ENCODE measurements at regions not wholly inside any gene's neighbourhood (a gene's known extent, or its start where the extent isn't known, plus 50 kb on each side); places are given as distances from the start of the nearest gene placed in this dataset.

- Histone ChIP-seq H3K4me1 (ENCODE audit: control insufficient read depth in 2 of 2, insufficient read depth in 2 of 2, low read length in 2 of 2) (no peaks in the 10 kb centered on the region), H3K4me3 (ENCODE audit: control extremely low read depth in 1 of 5, extremely low read depth in 1 of 5, insufficient read depth in 1 of 5, low read depth in 2 of 5, low read length in 4 of 5) (no peak overlapping the region), H3K27me3 (replicated peaks in 1 of 4; ENCODE audit: control extremely low read depth in 1 of 4, control insufficient read depth in 3 of 4, insufficient read depth in 4 of 4, low read length in 3 of 4) (no peaks in the 10 kb centered on the region), H3K36me3 (replicated peaks in 1 of 2; ENCODE audit: control extremely low read depth in 1 of 2, control insufficient read depth in 1 of 2, extremely low read depth in 1 of 2, insufficient read depth in 2 of 2, low read length in 1 of 2) (no peaks in the 10 kb centered on the region), H3K9ac (ENCODE audit: low read length) (no peak overlapping the region), H4K20me1 (ENCODE audit: control insufficient read depth, insufficient read depth, low read length, poor library complexity, severe bottlenecking) (no peaks in the 10 kb centered on the region), H3K4me2 (replicated peaks; ENCODE audit: low read depth, low read length, poor library complexity, severe bottlenecking) (no peak overlapping the region), H3K9me3 (ENCODE audit: control extremely low read depth in 1 of 3, control insufficient read depth in 2 of 3, insufficient read depth in 1 of 3, low read length in 2 of 3) (no peaks in the 10 kb centered on the region), H3K27ac (ENCODE audit: low read length in 2 of 2) (no peak overlapping the region), H3K79me2 (ENCODE audit: control insufficient read depth, insufficient read depth, low read length) (no peaks in the 10 kb centered on the region), H2AFZ (ENCODE audit: insufficient read depth, low read depth, low read length, poor library complexity, severe bottlenecking) (no peak overlapping the region)
- POLR2A ChIA-PET, result no interaction called here
- WGBS (ENCODE audit: insufficient coverage), result 100% methylated on average over 1 of the region's 5 CpGs
- no peaks in the 10 kb centered on the region for H3K4me1 Mint-ChIP-seq
- ATAC-seq (ENCODE audit: low read depth) (no peak), DNase-seq (no peak)
- H3K4me3 Mint-ChIP-seq, result no peak overlapping the region
- H3K27me3 Mint-ChIP-seq, result no peaks in the 10 kb centered on the region
- H3K9me3 Mint-ChIP-seq (ENCODE audit: insufficient read depth), result no peaks in the 10 kb centered on the region
- H3K27ac Mint-ChIP-seq, result no peak overlapping the region
- intact Hi-C loops (cut with micrococcal nuclease), result no loop called here
- TF ChIP-seq EZH2 (IDR thresholded peaks at IDR 0.05; ENCODE audit: borderline replicate concordance, insufficient read depth, low read depth, low read length, poor library complexity, severe bottlenecking), result no peak
- TF ChIP-seq, protein P1, sequence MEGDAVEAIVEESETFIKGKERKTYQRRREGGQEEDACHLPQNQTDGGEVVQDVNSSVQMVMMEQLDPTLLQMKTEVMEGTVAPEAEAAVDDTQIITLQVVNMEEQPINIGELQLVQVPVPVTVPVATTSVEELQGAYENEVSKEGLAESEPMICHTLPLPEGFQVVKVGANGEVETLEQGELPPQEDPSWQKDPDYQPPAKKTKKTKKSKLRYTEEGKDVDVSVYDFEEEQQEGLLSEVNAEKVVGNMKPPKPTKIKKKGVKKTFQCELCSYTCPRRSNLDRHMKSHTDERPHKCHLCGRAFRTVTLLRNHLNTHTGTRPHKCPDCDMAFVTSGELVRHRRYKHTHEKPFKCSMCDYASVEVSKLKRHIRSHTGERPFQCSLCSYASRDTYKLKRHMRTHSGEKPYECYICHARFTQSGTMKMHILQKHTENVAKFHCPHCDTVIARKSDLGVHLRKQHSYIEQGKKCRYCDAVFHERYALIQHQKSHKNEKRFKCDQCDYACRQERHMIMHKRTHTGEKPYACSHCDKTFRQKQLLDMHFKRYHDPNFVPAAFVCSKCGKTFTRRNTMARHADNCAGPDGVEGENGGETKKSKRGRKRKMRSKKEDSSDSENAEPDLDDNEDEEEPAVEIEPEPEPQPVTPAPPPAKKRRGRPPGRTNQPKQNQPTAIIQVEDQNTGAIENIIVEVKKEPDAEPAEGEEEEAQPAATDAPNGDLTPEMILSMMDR (IDR thresholded peaks at IDR 0.05), result no peak
- CTCF ChIA-PET, result no interaction called here
Measured at GRCh38 chr4:160595646-160596045, 1492.8 kb downstream of the RAPGEF2 start.

GRCh38 chr4:160604541-160604940 is 1501.7 kb downstream of the RAPGEF2 start:
- DNase-seq (no peak), ATAC-seq (ENCODE audit: low read depth) (no peak)
- H3K4me3 ChIP-seq (ENCODE audit: control extremely low read depth in 1 of 5, extremely low read depth in 1 of 5, insufficient read depth in 1 of 5, low read depth in 2 of 5, low read length in 4 of 5), result no peak overlapping the region
- H3K27ac ChIP-seq (ENCODE audit: low read length in 2 of 2), result no peak overlapping the region
- no peaks in the 10 kb centered on the region for H3K4me1 ChIP-seq (ENCODE audit: control insufficient read depth in 2 of 2, insufficient read depth in 2 of 2, low read length in 2 of 2)
- peaks cover 6% of the 10 kb centered on the region for H3K9me3 Mint-ChIP-seq (ENCODE audit: insufficient read depth)
- no peaks in the 10 kb centered on the region for H3K79me2 ChIP-seq (ENCODE audit: control insufficient read depth, insufficient read depth, low read length)
- no CpG with 5 or more reads among the region's 4 CpGs for WGBS (ENCODE audit: insufficient coverage)
- no peaks in the 10 kb centered on the region for H3K36me3 ChIP-seq (replicated peaks in 1 of 2; ENCODE audit: control extremely low read depth in 1 of 2, control insufficient read depth in 1 of 2, extremely low read depth in 1 of 2, insufficient read depth in 2 of 2, low read length in 1 of 2)
- intact Hi-C loops (cut with micrococcal nuclease), result no loop called here
- H3K4me2 ChIP-seq (replicated peaks; ENCODE audit: low read depth, low read length, poor library complexity, severe bottlenecking), result no peak overlapping the region
- no peak overlapping the region for H3K27ac Mint-ChIP-seq
- H3K4me1 Mint-ChIP-seq, result no peaks in the 10 kb centered on the region
- H3K9me3 ChIP-seq (ENCODE audit: control extremely low read depth in 1 of 3, control insufficient read depth in 2 of 3, insufficient read depth in 1 of 3, low read length in 2 of 3), result no peaks in the 10 kb centered on the region
- no peaks in the 10 kb centered on the region for H3K27me3 ChIP-seq (replicated peaks in 1 of 4; ENCODE audit: control extremely low read depth in 1 of 4, control insufficient read depth in 3 of 4, insufficient read depth in 4 of 4, low read length in 3 of 4)
- no peak overlapping the region for H3K4me3 Mint-ChIP-seq
- no peak for TF ChIP-seq EZH2 (IDR thresholded peaks at IDR 0.05; ENCODE audit: borderline replicate concordance, insufficient read depth, low read depth, low read length, poor library complexity, severe bottlenecking)
- TF ChIP-seq, protein P1 (IDR thresholded peaks at IDR 0.05), result no peak
- POLR2A ChIA-PET, result no interaction called here
- H2AFZ ChIP-seq (ENCODE audit: insufficient read depth, low read depth, low read length, poor library complexity, severe bottlenecking), result no peak overlapping the region
- CTCF ChIA-PET, result no interaction called here
- no peaks in the 10 kb centered on the region for H3K27me3 Mint-ChIP-seq
- no peaks in the 10 kb centered on the region for H4K20me1 ChIP-seq (ENCODE audit: control insufficient read depth, insufficient read depth, low read length, poor library complexity, severe bottlenecking)
- no peak overlapping the region for H3K9ac ChIP-seq (ENCODE audit: low read length)

Measured in B cell (primary cell).